HTR-8/SVneo (cell line): ENCODE measurements at regions not wholly inside any gene's neighbourhood (a gene's known extent, or its start where the extent isn't known, plus 50 kb on each side); places are given as distances from the start of the nearest gene placed in this dataset.
"Not testable (repeated sequence)": the region's sequence is repeated elsewhere in the genome, so short reads cannot be mapped to it uniquely, and the experiment has no call there.

ENCODE experiments used
- DNase-seq: peaks from one replicate; pipeline ENCODE4 v3.0.0; 2011; ENCODE audit warnings: low spot score, mixed read lengths; ENCODE audit not compliant: insufficient read length
- FAIRE-seq: peaks from 2 replicates; lab custom pipeline; 2011; peaks lifted over from hg19 to GRCh38; lab: Jason Lieb, UNC

DNA sequence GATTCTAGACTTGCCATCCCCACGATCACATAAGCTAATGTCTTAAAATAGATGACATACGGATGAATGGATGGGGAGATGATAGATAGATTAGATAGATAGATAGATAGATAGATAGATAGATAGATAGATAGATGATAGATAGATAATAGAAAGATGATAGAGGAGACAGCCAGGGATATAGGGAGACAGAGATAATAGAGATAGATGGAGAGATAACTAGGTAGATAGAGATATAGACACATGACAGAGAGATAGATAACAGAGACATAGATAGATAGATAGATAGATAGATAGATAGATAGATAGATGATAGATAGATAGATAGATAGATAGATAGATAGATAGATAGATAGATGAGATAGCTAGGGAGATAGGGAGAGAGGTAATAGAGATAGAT, 511.0 kb upstream of the AUTS2 start:
- FAIRE-seq, DNase-seq: not testable (repeated sequence)

DNA sequence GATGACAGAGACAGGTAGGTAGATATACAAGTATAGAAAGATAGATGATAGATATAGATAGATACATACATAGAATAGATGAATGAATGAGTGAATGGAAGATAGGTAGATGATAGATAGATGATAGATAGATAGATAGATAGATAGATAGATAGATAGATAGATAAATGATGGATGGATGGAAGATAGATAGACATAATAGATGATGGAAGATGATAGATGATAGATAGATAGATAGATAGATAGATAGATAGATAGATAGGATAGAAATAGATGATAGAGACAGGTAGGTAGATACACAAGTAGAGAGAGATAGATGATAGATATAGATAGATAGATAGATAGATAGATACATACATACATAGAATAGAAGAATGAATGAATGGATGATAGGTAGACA, 510.1 kb upstream of the AUTS2 start:
- no peak for FAIRE-seq
- DNase-seq: no peak

DNA sequence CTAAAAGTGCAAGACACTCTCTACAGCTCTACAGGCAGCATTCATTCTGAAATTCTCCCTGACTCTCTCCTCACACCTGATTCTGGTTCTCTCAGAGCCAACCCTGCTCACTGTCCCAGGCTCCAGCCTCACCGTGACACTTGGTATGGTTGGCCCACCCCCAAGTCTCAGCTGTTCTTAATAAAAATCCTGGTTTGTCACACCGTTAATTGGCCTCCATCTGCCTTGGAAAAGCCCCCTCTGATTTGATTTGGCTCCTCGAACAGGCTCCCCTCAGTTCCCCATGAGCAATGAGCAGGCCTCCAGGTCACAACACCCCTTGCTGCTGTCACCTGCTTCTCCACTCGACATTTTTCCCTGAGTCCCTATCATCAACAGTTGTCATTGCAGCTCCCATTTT, 507.3 kb upstream of the AUTS2 start:
- no peak for FAIRE-seq
- no peak for DNase-seq

DNA sequence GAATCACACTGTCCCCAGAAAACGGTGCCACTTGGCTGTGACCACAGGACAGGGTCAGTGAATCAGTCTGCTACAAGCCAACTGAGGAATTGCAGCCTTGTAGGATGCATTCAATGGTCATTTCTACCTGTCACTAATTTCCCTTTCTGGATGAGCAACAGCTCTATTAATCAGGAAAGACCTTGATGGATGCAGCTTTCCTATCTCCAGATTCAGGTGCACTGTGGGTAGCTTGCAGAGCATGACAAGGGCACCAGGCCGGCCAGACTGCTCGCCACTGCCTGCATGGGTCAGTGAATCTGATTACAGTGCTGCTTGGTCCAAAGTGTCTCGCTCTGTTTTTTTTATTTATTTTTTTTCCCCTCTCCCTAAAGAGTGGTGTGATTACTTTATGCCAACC, 506.8 kb upstream of the AUTS2 start:
- DNase-seq (no peak), FAIRE-seq (no peak)

DNA sequence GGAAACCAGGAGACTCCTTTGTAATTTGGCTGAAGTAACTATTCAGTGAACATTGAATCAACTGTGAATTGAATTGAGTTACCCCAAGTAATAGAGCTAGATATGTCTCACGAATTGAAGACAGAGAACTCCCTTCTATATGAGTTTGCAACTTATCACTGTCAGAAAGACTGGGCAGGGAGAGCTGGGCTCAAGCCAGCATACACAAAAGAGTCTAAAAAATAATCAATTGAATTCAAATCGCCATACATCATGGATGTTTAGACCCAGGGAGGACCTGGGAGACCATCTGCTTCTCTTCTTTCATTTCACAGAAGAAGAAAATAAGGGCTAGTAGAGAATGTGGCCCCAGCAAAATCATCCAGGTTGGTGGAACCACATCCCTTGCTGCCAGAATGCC, 503.1 kb upstream of the AUTS2 start:
- DNase-seq (no peak), FAIRE-seq (no peak)

DNA sequence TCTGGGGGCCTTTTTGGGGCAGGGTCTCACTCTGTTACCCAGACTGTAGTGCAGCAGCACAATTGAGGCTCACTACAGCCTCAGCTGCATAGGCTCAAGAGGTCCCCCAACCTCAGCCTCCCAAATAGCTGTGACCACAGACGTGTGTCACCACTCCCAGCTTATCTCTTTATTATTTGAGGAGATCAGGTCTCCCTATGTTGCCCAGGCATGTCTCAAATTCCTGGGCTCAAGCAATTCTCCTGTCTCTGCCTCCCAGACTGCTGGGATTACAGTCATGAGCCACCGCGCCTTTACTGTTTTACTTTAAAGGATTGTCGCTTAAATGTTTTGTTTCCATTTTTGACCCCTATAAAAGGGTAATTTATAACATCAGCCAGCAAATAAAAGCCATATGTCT, 502.6 kb upstream of the AUTS2 start:
- FAIRE-seq (no peak), DNase-seq (no peak)

DNA sequence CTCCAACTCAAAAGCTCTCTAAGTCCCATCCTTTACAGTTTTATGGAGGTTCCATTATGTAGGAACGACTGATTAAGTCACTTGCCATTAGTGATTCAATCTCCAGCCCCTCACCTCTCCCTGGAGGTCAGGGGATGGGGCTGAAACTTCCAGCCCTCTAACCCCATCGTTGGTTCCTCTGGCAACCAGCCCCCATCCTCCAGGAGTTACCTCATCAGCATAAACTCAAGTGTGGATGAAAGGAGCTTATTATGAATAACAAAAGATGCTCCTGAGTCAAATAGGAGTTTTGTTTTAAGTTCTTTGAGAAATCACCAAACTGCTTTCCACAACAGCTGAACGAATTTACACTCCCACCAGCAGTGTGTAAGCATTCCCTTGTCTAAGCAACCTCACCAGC, 494.3 kb upstream of the AUTS2 start:
- no peak for FAIRE-seq
- DNase-seq: no peak

DNA sequence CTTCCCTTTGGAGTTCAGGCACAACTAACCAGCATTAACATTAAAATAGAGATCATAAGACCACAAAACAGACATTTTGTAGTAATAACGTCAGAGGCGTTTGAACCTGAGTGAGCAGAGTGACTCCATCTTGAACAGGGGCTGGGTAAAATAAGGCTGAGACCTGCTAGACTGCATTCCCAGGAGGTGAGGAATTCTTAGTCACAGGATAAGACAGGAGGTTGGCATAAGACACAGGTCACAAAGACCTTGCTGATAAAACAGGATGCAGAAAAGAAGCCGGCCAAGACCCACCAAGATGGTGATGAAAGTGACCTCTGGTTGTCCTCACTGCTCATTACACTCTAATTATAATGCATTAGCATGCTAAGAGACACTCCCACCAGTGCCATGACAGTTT, 493.2 kb upstream of the AUTS2 start:
- FAIRE-seq (no peak), DNase-seq (no peak)

DNA sequence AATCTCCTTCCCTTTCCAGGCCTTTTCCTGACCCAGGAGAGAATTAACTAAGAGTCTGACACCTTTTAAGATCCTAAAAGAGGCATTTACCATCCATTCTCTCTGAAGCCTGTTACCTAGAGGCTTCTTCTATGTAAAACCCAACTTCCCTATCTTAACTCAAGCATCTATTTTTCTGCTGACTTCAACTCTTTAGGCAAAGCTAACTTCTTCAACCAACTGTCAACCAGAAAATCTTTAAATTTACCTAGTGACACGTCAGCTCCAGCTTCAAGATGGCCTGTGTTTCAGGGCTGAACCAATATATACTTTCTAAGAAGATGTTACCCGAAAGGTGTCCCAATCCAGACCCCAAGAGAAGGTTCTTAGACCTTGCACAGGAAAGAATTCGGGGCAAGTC, 492.3 kb upstream of the AUTS2 start:
- FAIRE-seq: no peak
- no peak for DNase-seq

DNA sequence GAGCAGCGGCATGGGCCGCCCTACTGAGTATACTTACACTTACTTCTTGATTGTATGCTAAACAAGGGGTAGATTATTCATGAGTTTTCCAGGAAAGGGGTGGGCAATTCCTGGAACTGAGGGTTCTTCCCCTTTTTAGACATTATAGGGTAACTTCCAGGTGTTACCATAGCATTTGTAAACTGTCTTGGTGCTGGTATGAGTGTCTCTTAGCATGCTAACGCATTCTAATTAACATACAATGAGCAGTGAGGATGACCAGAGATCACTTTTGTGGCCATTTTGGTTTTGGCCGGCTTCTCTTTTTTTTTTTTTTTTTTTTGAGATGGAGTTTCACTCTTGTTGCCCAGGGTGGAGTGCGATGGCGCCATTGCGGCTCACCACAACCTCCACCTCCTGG, 491.8 kb upstream of the AUTS2 start:
- not testable (repeated sequence) for FAIRE-seq, DNase-seq

DNA sequence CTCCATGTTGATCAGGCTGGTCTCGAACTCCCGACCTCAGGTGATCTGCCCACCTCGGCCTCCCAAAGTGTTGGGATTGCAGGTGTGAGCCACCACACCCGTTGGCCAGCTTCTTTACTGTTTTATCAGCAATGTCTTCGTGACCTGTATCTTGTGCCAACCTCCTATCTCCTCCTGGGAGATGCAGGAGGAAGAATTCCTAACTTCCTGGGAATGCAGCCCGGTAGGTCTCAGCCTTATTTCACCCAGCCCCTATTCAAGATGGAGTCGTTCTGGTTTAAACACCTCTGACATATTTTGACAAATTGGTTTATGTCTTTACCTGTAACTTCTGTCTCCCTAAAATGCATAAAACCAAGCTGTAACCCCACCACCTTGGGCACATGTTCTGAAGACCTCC, 491.3 kb upstream of the AUTS2 start:
- not testable (repeated sequence) for FAIRE-seq, DNase-seq

DNA sequence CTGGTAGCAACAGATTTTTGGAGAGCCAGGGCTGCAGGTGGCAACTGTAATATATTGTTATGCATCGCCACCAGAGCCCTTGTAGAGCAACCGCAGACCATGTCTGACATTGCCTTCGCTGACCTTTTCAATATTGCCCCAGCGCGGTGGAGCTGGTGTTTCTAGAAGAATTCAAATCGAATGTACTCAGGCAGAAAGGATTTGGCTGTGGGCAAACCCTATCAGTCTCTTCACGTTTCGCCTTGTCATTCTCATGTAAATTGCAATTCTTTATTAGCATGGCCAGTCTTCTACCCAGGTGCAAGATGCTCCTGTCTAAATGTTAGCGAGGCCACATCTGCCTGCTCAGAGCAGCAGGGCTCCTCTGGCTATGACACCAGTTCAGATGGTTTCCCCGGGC, 490.2 kb upstream of the AUTS2 start:
- no peak for FAIRE-seq
- DNase-seq: no peak

DNA sequence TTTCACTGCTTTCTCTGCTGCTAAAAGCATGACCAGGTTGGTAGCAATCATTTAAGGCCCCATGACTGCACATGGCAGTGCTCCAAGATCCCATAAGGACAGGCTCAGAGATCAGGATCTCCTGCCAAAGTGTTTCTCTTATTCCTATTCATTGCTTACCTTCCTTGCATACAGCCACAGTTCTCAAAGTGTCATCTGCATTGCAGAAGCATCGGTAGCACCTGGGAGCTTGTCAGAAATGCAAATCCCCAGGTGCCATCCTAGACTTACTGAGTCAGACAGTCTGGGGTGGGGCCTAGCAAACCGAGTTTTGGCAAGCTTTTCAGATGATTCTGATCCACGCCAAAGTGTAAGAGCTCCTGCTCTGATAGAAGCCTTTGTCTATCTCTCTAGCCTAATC, 489.0 kb upstream of the AUTS2 start:
- DNase-seq: no peak
- FAIRE-seq: no peak

DNA sequence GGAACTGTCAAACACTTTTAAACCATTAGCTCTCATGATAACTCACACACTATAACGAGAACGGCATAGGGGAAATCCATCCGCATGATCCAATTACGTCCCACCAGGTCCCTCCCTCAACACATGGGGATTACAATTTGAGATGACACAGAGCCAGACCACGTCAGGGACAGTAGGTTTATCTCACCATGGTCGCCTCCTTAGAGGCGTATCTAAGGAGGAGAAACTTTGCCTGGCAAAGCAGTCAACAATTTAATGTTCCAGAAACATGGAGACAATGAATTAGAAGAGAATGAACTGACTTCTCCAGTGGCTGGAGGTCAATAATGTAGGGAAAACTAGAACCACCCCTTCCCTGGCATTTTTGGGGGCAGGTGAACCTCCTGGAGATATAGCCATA, 488.4 kb upstream of the AUTS2 start:
- no peak for FAIRE-seq
- DNase-seq: no peak

DNA sequence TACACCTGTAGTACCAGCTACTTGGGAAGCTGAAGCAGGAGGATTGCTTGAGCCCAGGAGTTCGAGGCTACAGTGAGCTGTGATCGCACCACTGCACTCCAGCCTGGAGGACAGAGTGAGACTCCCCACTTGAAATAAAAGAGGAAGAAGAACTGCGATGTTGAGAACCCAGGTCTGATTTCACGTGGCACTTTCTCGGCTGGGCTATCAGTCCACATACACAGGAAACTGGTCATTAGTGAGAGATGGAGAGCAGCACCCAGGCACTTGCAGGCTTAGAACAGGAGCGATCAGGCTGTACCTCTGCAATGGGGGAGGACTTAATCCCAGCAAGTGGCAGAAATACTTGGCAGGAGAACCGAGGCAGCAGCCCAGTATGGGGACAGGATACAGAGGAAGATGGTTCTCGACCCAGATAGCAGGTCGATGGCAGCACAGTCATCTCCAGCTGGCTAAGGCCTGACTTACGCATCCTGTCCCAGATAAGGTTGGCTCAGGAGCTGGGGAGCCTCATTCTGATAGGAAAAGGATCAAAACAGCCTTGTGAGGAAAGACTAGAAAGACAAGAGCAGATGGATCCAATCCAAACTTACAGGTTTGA, 487.7 kb upstream of the AUTS2 start:
- DNase-seq (no peak), FAIRE-seq (no peak)

DNA sequence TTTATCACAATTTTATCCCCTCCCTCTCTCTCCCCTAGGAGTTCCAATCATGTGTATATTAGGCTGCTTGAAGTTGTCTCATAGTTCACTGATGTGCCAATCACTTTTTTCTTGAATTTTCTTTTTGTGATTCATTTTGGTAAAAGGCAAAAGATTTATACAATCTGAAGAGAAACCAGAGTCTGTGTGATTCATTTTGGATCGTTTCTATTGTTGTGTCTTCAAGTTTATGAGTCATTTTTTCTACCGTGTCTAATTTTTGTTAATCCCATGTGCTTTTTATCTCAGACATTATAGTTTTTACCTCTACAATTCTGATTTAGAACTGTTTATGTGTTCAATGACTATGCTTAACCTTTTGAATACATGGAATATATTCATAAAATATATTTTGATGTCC, 483.9 kb upstream of the AUTS2 start:
- DNase-seq (no peak), FAIRE-seq (no peak)

DNA sequence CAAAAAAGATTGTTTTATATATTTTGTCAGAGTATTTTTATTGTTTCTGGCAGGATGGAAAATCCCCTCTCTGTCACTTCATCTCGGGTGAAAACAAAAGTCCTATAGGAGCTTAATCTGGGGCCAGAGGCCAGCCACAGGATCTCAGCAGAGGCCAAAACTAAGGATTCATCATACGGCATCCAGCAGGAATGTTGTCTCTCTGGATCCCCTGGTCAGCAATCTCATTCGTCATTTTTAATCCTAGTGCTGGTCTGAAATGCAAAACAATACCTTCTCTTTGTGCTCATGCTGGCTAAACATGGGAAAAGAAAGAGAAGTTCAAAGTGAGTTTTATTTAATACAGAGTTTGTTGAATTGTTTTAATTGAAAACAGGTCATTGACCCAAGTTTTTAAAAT, 482.5 kb upstream of the AUTS2 start:
- DNase-seq (no peak), FAIRE-seq (no peak)

DNA sequence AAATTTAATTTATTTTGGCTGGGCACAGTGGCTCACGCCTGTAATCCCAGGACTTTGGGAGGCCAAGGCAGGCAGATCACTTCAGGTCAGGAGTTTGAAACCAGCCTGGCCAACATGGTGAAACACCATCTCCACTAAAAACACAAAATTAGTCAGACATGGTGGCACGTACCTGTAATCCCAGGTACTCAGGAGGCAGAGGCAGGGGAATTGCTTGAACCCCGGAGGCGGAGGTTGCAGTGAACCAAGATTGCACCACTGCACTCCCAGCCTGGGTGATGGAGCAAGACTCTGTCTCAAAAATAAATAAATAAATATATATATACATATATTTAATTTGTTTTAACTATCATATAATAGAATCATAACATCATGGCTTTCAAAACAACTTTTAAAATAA, 482.1 kb upstream of the AUTS2 start:
- not testable (repeated sequence) for DNase-seq, FAIRE-seq

DNA sequence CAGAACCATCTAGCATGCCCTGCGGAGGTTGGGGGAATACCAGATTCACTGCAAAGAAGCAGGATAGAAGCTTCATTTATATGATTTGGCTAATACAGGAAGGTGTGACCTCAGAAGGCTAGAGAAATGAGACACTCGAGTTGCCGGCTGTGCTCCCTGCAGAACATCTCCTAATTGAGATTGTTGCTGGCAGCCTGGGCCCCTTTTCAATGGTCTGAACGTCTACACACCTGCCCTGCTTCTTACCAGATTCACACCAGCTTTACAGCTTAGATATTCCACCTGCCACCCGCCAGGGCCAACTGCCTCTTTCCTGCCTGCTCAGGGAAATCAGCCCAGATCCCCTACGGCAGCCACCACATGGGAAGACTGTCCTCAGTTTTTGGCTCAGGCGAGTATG, 475.3 kb upstream of the AUTS2 start:
- DNase-seq: no peak
- FAIRE-seq: no peak

DNA sequence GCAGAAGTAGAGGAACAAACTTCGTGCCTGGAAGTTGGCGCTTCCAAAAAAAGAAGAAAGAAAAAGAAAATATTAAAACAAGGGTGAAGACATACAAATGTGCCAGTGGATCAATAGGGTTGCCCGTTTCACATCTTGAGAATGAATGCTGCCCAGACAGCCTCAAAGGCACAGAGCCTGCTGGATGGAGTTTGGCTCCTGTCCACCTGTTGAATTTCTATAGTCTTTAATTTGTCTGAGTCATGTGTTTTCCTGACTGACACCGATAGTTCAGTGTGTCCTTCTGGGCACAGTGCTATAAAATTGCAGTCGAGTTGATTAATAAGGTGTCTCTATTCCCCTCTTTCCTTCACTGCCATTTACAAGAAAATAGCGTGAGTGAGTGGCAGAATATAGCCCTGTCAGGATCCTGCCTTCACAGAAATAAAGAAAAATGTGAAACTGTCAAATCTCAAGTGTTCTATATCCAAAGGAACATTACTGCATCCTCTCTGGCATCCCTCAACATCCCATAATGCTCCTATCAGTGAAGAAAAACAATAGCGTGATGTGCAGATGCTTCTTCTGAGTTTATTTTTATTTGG, 471.3 kb upstream of the AUTS2 start:
- DNase-seq (no peak), FAIRE-seq (no peak)

DNA sequence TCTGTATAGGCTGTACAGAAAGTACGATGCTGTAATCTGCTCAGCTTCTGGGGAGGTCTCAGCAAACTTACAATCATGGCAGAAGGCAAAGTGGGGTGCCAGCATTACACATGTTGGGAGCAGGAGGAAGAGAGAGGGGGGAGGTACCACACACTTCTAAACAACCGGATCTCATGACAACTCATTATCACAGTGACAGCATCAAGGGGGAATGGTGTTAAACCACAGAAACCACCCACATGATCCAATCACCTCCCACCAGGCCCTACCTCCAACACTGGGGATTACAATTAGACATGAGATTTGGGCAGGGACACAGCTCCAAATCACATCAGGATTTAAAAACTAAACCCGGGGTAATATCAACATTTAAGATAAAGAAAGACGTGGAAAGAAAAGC, 468.8 kb upstream of the AUTS2 start:
- FAIRE-seq (no peak), DNase-seq (no peak)

DNA sequence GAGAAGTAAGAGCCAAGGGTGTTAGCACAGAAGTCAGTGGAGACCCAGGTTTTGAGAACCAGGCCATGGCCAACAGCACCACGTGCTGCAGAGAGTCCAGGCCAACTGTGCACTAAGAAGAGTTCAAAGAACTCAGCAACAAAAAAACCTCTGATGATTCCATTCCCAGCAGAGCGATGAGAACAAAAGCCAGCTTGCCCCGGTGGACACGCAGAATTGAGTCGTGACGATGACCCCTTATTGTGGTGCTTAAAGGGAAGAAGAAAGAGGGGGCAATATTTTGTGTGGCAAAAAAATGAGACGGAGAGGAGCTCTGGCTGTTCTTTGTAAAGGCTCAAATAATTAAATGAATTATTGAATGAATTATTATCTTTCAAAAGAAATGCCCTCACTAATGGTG, 468.3 kb upstream of the AUTS2 start:
- DNase-seq: no peak
- FAIRE-seq: no peak

DNA sequence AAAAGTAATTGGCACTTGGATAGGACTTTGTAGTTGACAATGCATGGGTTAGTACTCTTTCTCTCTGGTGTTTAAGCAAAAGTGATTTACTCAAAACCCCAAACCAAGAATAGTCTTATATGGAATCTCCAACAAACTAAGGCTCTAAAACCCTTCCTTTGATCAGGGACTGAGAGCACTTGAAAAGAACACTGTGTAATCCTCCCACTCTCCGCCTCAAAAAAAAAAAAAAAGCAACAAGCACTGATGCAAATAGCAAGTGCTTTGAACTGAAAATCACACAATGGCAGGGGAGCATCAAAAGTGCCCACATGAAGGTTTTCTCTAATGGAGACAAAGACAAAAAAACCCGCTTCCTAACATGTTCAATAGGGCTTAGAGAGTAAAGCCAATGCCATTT, 467.9 kb upstream of the AUTS2 start:
- no peak for DNase-seq
- FAIRE-seq: no peak
